GM19324 (cell line): ENCODE measurements at regions not wholly inside any gene's neighbourhood (a gene's known extent, or its start where the extent isn't known, plus 50 kb on each side); places are given as distances from the start of the nearest gene placed in this dataset.

Experiments
- ATAC-seq: cut with Tn5 transposase; IDR thresholded peaks from one replicate; pipeline ENCODE4 v1.9.1; 2021; ENCODE audit warnings: mild to moderate bottlenecking, moderate library complexity; ENCODE audit not compliant: unreplicated experiment, low FRiP score

- no peak for ATAC-seq
Observed at GRCh38 chr5:14959399-14960119, 88.0 kb upstream of the ANKH start.

- no peak for ATAC-seq
Observed at GRCh38 chr5:14958188-14958587, 86.6 kb upstream of the ANKH start.

GRCh38 chr5:14956423-14957046 is 85.0 kb upstream of the ANKH start:
- no peak for ATAC-seq

- no peak for ATAC-seq
Observed at GRCh38 chr5:14954616-14955343, 83.2 kb upstream of the ANKH start.

- ATAC-seq: no peak
Observed at GRCh38 chr5:14954216-14954615, 82.6 kb upstream of the ANKH start.

GRCh38 chr5:14953075-14953607 is 81.6 kb upstream of the ANKH start:
- no peak for ATAC-seq

- ATAC-seq: no peak
Observed at GRCh38 chr5:14948383-14948782, 76.8 kb upstream of the ANKH start.

GRCh38 chr5:14946815-14947620 is 75.4 kb upstream of the ANKH start:
- peak; percentile 75 for ATAC-seq

GRCh38 chr5:14945450-14945849 is 73.9 kb upstream of the ANKH start:
- ATAC-seq: no peak

- no peak for ATAC-seq
Observed at GRCh38 chr5:14944996-14945395, 73.4 kb upstream of the ANKH start.

- ATAC-seq: no peak
Observed at GRCh38 chr5:14944350-14944739, 72.8 kb upstream of the ANKH start.

GRCh38 chr5:14942212-14942611 is 70.6 kb upstream of the ANKH start:
- ATAC-seq: no peak

GRCh38 chr5:14937254-14937653 is 65.7 kb upstream of the ANKH start:
- ATAC-seq: no peak

- no peak for ATAC-seq
Observed at GRCh38 chr5:14936588-14936987, 65.0 kb upstream of the ANKH start.

GRCh38 chr5:14935341-14935740 is 63.8 kb upstream of the ANKH start:
- no peak for ATAC-seq

- ATAC-seq: no peak
Observed at GRCh38 chr5:14932902-14933469, 61.4 kb upstream of the ANKH start.

GRCh38 chr5:14930486-14930885 is 58.9 kb upstream of the ANKH start:
- no peak for ATAC-seq

GRCh38 chr5:14929293-14930065 is 57.9 kb upstream of the ANKH start:
- no peak for ATAC-seq

- no peak for ATAC-seq
Observed at GRCh38 chr5:14928661-14929060, 57.1 kb upstream of the ANKH start.

- no peak for ATAC-seq
Observed at GRCh38 chr5:14925326-14925725, 53.7 kb upstream of the ANKH start.
